ENCODE measurements at regions not wholly inside any gene's neighbourhood (a gene's known extent, or its start where the extent isn't known, plus 50 kb on each side); places are given as distances from the start of the nearest gene placed in this dataset.

GRCh38 chr1:239812580-239812979 lies 279.1 kb upstream of the FMN2 start:
- TF ChIP-seq CTCF (IDR thresholded peaks at IDR 0.05), result no peak
- TF ChIP-seq EP300 (IDR thresholded peaks at IDR 0.05), result no peak
- no peak for TF ChIP-seq POLR2A (IDR thresholded peaks at IDR 0.05)
- TF ChIP-seq POLR2AphosphoS5 (IDR thresholded peaks at IDR 0.05), result no peak

Measured in stomach (tissue), 4 donors.